H1 (cell line): ENCODE measurements at regions not wholly inside any gene's neighbourhood (a gene's known extent, or its start where the extent isn't known, plus 50 kb on each side); places are given as distances from the start of the nearest gene placed in this dataset.

Experiments
- CTCF ChIA-PET: fragments of 300-600 bp; sonication (Branson Sonifier 250); formaldehyde crosslinking; loops from one replicate; lab custom pipeline; 2021; ENCODE audit not compliant: partially characterized antibody; lab: Charles Lee
- POLR2A ChIA-PET: fragments of 300-600 bp; sonication (Branson Sonifier 250); formaldehyde crosslinking; loops from one replicate; lab custom pipeline; 2021; ENCODE audit warnings: inconsistent platforms; ENCODE audit not compliant: partially characterized antibody; lab: Charles Lee
- DNase-seq, 2 experiments: peaks; one replicate each; pipeline versions ENCODE4 v3.0.0 to v3.0.0-alpha.2; 2010 to 2022; ENCODE audit warnings: low spot score in 2 of 2, low read depth in 1 of 2, mixed read lengths in 1 of 2
- FAIRE-seq: peaks from 2 replicates; lab custom pipeline; 2011; peaks lifted over from hg19 to GRCh38; lab: Jason Lieb, UNC
- H2AFZ ChIP-seq: 2 replicates; pipeline ENCODE4 v1.8.1; 2012; ENCODE audit warnings: low read length, inconsistent platforms
- H2AK5ac ChIP-seq: 2 replicates; pipeline ENCODE4 v1.6.1; 2013; ENCODE audit warnings: low read depth, low read length
- H2BK120ac ChIP-seq: replicated peaks from 2 replicates; pipeline ENCODE3; 2013; ENCODE audit warnings: low read depth, low read length, inconsistent platforms
- H2BK12ac ChIP-seq: 2 replicates; pipeline ENCODE4 v1.6.1; 2013; ENCODE audit warnings: low read depth, low read length
- H2BK15ac ChIP-seq: 2 replicates; pipeline ENCODE4 v1.6.1; 2013; ENCODE audit warnings: low read length
- H2BK20ac ChIP-seq: 2 replicates; pipeline ENCODE4 v1.6.1; 2013; ENCODE audit warnings: low read length
- H2BK5ac ChIP-seq: 2 replicates; pipeline ENCODE4 v1.6.1; 2013; ENCODE audit warnings: low read depth, low read length
- H3K14ac ChIP-seq: 2 replicates; pipeline ENCODE4 v1.6.1; 2013; ENCODE audit warnings: inconsistent platforms; ENCODE audit not compliant: insufficient read length
- H3K18ac ChIP-seq: 2 replicates; pipeline ENCODE4 v1.6.1; 2013; ENCODE audit warnings: low read length; ENCODE audit errors: extremely low read depth
- H3K23ac ChIP-seq: 2 replicates; pipeline ENCODE4 v1.6.1; 2013; ENCODE audit warnings: inconsistent platforms; ENCODE audit not compliant: insufficient read length
- H3K23me2 ChIP-seq: 2 replicates; pipeline ENCODE4 v1.6.1; 2013; ENCODE audit warnings: low read depth, low read length
- H3K27ac ChIP-seq: 2 replicates; pipeline ENCODE4 v1.6.1; 2011; ENCODE audit warnings: low read depth, low read length, inconsistent platforms
- H3K27me3 ChIP-seq, 4 experiments: replicated peaks in 1 of 4; 1 replicate in 1 of 4; 2 replicates in 3 of 4; pipeline versions ENCODE4 v1.6.1 to v1.8.1; 2011 to 2013; ENCODE audit warnings: low read length in 3 of 4, mild to moderate bottlenecking in 3 of 4, inconsistent platforms in 2 of 4, mixed read lengths in 2 of 4, moderate library complexity in 1 of 4; ENCODE audit not compliant: control insufficient read depth in 3 of 4, insufficient read depth in 3 of 4; ENCODE audit errors: extremely low read depth in 1 of 4
- H3K36me3 ChIP-seq, 4 experiments: 2 replicates each; pipeline versions ENCODE4 v1.6.1 to v1.8.1; 2011 to 2013; ENCODE audit warnings: mild to moderate bottlenecking in 4 of 4, low read length in 3 of 4, moderate library complexity in 2 of 4, control low read depth in 1 of 4, inconsistent platforms in 1 of 4; ENCODE audit not compliant: insufficient read depth in 4 of 4, control insufficient read depth in 2 of 4
- H3K4ac ChIP-seq: replicated peaks from 2 replicates; pipeline ENCODE3; 2013; ENCODE audit warnings: low read length, low read depth, mixed read lengths, inconsistent platforms; ENCODE audit not compliant: insufficient read length
- H3K4me1 ChIP-seq, 4 experiments: replicated peaks in 1 of 4; 1 replicate in 1 of 4; 2 replicates in 3 of 4; pipeline versions ENCODE4 v1.6.1 to v1.8.1; 2011 to 2013; ENCODE audit warnings: low read length in 3 of 4, inconsistent platforms in 2 of 4, mixed read lengths in 1 of 4; ENCODE audit not compliant: insufficient read depth in 4 of 4, control insufficient read depth in 3 of 4
- H3K4me2 ChIP-seq, 2 experiments: 2 replicates each; pipeline versions ENCODE4 v1.6.1 to v1.8.1; 2011 to 2013; ENCODE audit warnings: low read depth in 2 of 2, low read length in 2 of 2, control low read depth in 1 of 2, inconsistent platforms in 1 of 2, mild to moderate bottlenecking in 1 of 2; ENCODE audit not compliant: insufficient read depth in 1 of 2
- H3K4me3 ChIP-seq, 4 experiments: fragments of 200-600, 300-600 bp in 1 of 4; sonication (generic), shearing (Covaris generic), sonication (Bioruptor Twin) in 1 of 4; 2 replicates each; pipeline versions ENCODE4 v1.5.1 to v1.8.1; 2011 to 2016; ENCODE audit warnings: low read length in 4 of 4, low read depth in 3 of 4, control low read depth in 2 of 4, inconsistent platforms in 2 of 4, mild to moderate bottlenecking in 2 of 4, mixed read lengths in 1 of 4, moderate library complexity in 1 of 4; ENCODE audit not compliant: insufficient read depth in 2 of 4; ENCODE audit errors: extremely low read depth in 1 of 4
- H3K56ac ChIP-seq: replicated peaks from 2 replicates; pipeline ENCODE3; 2013; ENCODE audit warnings: low read depth, mild to moderate bottlenecking, mixed read lengths, low read length, inconsistent platforms; ENCODE audit not compliant: insufficient read length
- H3K79me1 ChIP-seq: 2 replicates; pipeline ENCODE4 v1.6.1; 2013; ENCODE audit warnings: low read depth, low read length, control low read depth
- H3K79me2 ChIP-seq, 2 experiments: 2 replicates each; pipeline versions ENCODE4 v1.6.1 to v1.8.1; 2012 to 2013; ENCODE audit warnings: low read length in 2 of 2, mild to moderate bottlenecking in 2 of 2, inconsistent platforms in 1 of 2; ENCODE audit not compliant: insufficient read depth in 2 of 2, control insufficient read depth in 1 of 2
- H3K9ac ChIP-seq, 4 experiments: replicated peaks in 1 of 4; 1 replicate in 1 of 4; 2 replicates in 3 of 4; pipeline versions ENCODE4 v1.6.1 to v1.8.1; 2011 to 2013; ENCODE audit warnings: low read depth in 3 of 4, low read length in 3 of 4, control low read depth in 2 of 4, mild to moderate bottlenecking in 2 of 4, moderate library complexity in 2 of 4, inconsistent platforms in 1 of 4; ENCODE audit errors: extremely low read depth in 1 of 4
- H3K9me3 ChIP-seq, 2 experiments: 2 replicates each; pipeline versions ENCODE4 v1.6.1 to v1.8.1; 2012 to 2013; ENCODE audit warnings: mild to moderate bottlenecking in 2 of 2, moderate library complexity in 2 of 2, control low read depth in 1 of 2, inconsistent platforms in 1 of 2, low read depth in 1 of 2, low read length in 1 of 2, mixed read lengths in 1 of 2; ENCODE audit not compliant: insufficient read depth in 2 of 2
- H4K20me1 ChIP-seq, 2 experiments: replicated peaks in 1 of 2; 2 replicates each; pipeline versions ENCODE3 to v1.8.1; 2011 to 2013; ENCODE audit warnings: inconsistent platforms in 2 of 2, low read length in 2 of 2, mild to moderate bottlenecking in 1 of 2; ENCODE audit not compliant: insufficient read depth in 2 of 2, control insufficient read depth in 1 of 2
- H4K5ac ChIP-seq: 2 replicates; pipeline ENCODE4 v1.6.1; 2013; ENCODE audit warnings: low read length, low read depth, mixed read lengths, inconsistent platforms; ENCODE audit not compliant: insufficient read length
- H4K8ac ChIP-seq: 2 replicates; pipeline ENCODE4 v1.8.0; 2013; ENCODE audit warnings: mild to moderate bottlenecking, moderate library complexity, low read length, inconsistent platforms; ENCODE audit not compliant: insufficient read depth; ENCODE audit errors: extremely low read depth
- H4K91ac ChIP-seq: replicated peaks from 2 replicates; pipeline ENCODE3; 2013; ENCODE audit warnings: low read length, mixed read lengths, inconsistent platforms; ENCODE audit not compliant: insufficient read length
- CBX5 ChIP-seq: fragments of 300-800, 300-1000 bp; sonication (generic); IDR thresholded peaks from 2 replicates; pipeline ENCODE4 v1.7.1; 2016; ENCODE audit warnings: antibody characterized with exemption, low read length, low read depth
- CBX8 ChIP-seq: fragments of 300-800, 300-1000 bp; sonication (generic); IDR thresholded peaks from 2 replicates; pipeline ENCODE4 v1.7.1; 2016; ENCODE audit warnings: low read depth, low read length, borderline replicate concordance
- CHD1 ChIP-seq: IDR thresholded peaks from 2 replicates; pipeline ENCODE4 v1.6.1; 2012; ENCODE audit warnings: low read depth, low read length, improper control_type of control experiment
- EZH2 ChIP-seq: fragments of 200-600 bp; sonication (generic); IDR thresholded peaks from 2 replicates; pipeline ENCODE4 v1.7.1; 2012; ENCODE audit warnings: low read depth, mild to moderate bottlenecking, moderate library complexity, low read length, inconsistent platforms; ENCODE audit not compliant: severe bottlenecking
- GABPA ChIP-seq: IDR thresholded peaks from 2 replicates; pipeline ENCODE4 v1.6.1; 2011; ENCODE audit warnings: mild to moderate bottlenecking, low read length, moderate library complexity, borderline replicate concordance; ENCODE audit not compliant: insufficient read depth
- MAX ChIP-seq: IDR thresholded peaks from 2 replicates; pipeline ENCODE4 v1.6.1; 2012; ENCODE audit warnings: inconsistent platforms
- PHF8 ChIP-seq: fragments of 200-600 bp; sonication (generic); conservative IDR thresholded peaks from 2 replicates; pipeline ENCODE4 v1.7.1; 2012; ENCODE audit warnings: low read depth, mild to moderate bottlenecking, inconsistent platforms, low read length, moderate library complexity
- POLR2A ChIP-seq, 2 experiments: IDR thresholded peaks; 1 replicate in 1 of 2; 2 replicates in 1 of 2; pipeline ENCODE4 v1.6.1; 2011; ENCODE audit warnings: low read depth in 2 of 2, low read length in 2 of 2, mild to moderate bottlenecking in 2 of 2; ENCODE audit errors: control extremely low read depth in 1 of 2
- RFX5 ChIP-seq: IDR thresholded peaks from 2 replicates; pipeline ENCODE4 v1.6.1; 2011; ENCODE audit warnings: low read depth, low read length, improper control_type of control experiment, borderline replicate concordance
- SP2 ChIP-seq: IDR thresholded peaks from 2 replicates; pipeline ENCODE4 v1.6.1; 2012; ENCODE audit warnings: mild to moderate bottlenecking, low read length, inconsistent platforms
- TCF12 ChIP-seq: IDR thresholded peaks from 2 replicates; pipeline ENCODE4 v1.6.1; 2011; ENCODE audit warnings: low read depth, mild to moderate bottlenecking, low read length
- TEAD4 ChIP-seq: IDR thresholded peaks from 2 replicates; pipeline ENCODE4 v1.6.1; 2012; ENCODE audit warnings: low read depth, low read length, inconsistent platforms, mixed read lengths
- WGBS, 2 experiments: shearing (Covaris generic) in 1 of 2; methylation state at CpG; one replicate each; pipeline versions ENCODE4 v1.1.6 to v1.1.7; 2013 to 2015; ENCODE audit warnings: low lambda C conversion rate in 2 of 2, mixed read lengths in 2 of 2, inconsistent platforms in 1 of 2, low coverage in 1 of 2, missing lambda C conversion rate in 1 of 2; ENCODE audit not compliant: insufficient replicate concordance in 2 of 2, insufficient coverage in 1 of 2, insufficient read length in 1 of 2; ENCODE audit errors: extremely low coverage in 1 of 2, missing lambda C conversion rate in 1 of 2; 5-methylcytosine and 5-hydroxymethylcytosine counted together

- H3K36me3 ChIP-seq, result no peaks in the 10 kb centered on the region
- POLR2A ChIA-PET, result no interaction called here
- H2AFZ ChIP-seq, result no peak overlapping the region; the same call in 1 of the 2 replicates
- H2BK120ac ChIP-seq, result no peak overlapping the region
- FAIRE-seq (no peak), DNase-seq (no peak)
- no peak overlapping the region for H3K56ac ChIP-seq
- H3K79me1 ChIP-seq, result no peaks in the 10 kb centered on the region
- 89% methylated on average over 1 of the region's 1 CpG; no CpG with 5 or more reads in 1 of the 2 experiments for WGBS, 2 experiments
- H3K14ac ChIP-seq, result no peak overlapping the region
- CTCF ChIA-PET, result interaction anchor here (0.8 kb wide), 1 partner anchor 13 kb away, joined by 4 read pairs; no protein-coding TSS in a partner anchor
- no peaks in the 10 kb centered on the region for H4K20me1 ChIP-seq
- TF ChIP-seq CBX8, result no peak
- no peak for TF ChIP-seq EZH2
- no peak for TF ChIP-seq TCF12
- TF ChIP-seq CHD1, result no peak
- TF ChIP-seq TEAD4, result no peak
- TF ChIP-seq SP2, result no peak
- TF ChIP-seq RFX5, result no peak
- no peak for TF ChIP-seq POLR2A (IDR thresholded peaks at IDR 0.05; ENCODE audit: control extremely low read depth in 1 of 2, low read depth in 2 of 2, low read length in 2 of 2)
- TF ChIP-seq MAX, result no peak
- TF ChIP-seq CBX5, result no peak
- TF ChIP-seq PHF8, result no peak
- TF ChIP-seq GABPA, result no peak
- TF ChIP-seq, all 59 proteins: peak for 0
- no peak overlapping the region for H3K18ac ChIP-seq
- H3K9ac ChIP-seq, result no peak overlapping the region
- no peaks in the 10 kb centered on the region; a peak in 1 of 4 replicates for H3K9me3 ChIP-seq
- H2BK15ac ChIP-seq, result no peak overlapping the region; the same call in 1 of the 2 replicates
- no peak overlapping the region for H3K23ac ChIP-seq
- H3K4me1 ChIP-seq, result no peaks in the 10 kb centered on the region; a peak in 4 of 7 replicates
- H3K4ac ChIP-seq, result no peak overlapping the region
- no peak overlapping the region for H4K8ac ChIP-seq
- H2BK5ac ChIP-seq, result no peak overlapping the region
- no peaks in the 10 kb centered on the region for H3K23me2 ChIP-seq
- H3K79me2 ChIP-seq, result no peaks in the 10 kb centered on the region
- H2BK20ac ChIP-seq, result no peak overlapping the region
- H2BK12ac ChIP-seq, result no peak overlapping the region
- H4K91ac ChIP-seq, result no peak overlapping the region
- no peak overlapping the region for H4K5ac ChIP-seq
- peaks cover 0 to 2% (median 0%) of the 10 kb centered on the region in 4 experiments; a peak in 1 of 7 replicates for H3K27me3 ChIP-seq
- H2AK5ac ChIP-seq, result no peak overlapping the region
- no peak overlapping the region for H3K27ac ChIP-seq
- no peak overlapping the region for H3K4me3 ChIP-seq
- no peak overlapping the region for H3K4me2 ChIP-seq
Observed at GRCh38 chr4:125681240-125681639, 366.5 kb downstream of the FAT4 start.
